Loucy (cell line): ENCODE measurements at regions not wholly inside any gene's neighbourhood (a gene's known extent, or its start where the extent isn't known, plus 50 kb on each side); places are given as distances from the start of the nearest gene placed in this dataset.

Experiments
- EZH2phosphoT487 ChIP-seq: fragments of 200-600 bp; IDR thresholded peaks from 2 replicates; pipeline ENCODE4 v1.6.1; 2018; ENCODE audit warnings: antibody characterized with exemption, mild to moderate bottlenecking, moderate library complexity, borderline replicate concordance
- TF ChIP-seq, protein P1 (sequence below): fragments of 200-600 bp; sonication (generic); conservative IDR thresholded peaks from 2 replicates; pipeline ENCODE4 v1.5.1; 2014; ENCODE audit warnings: mild to moderate bottlenecking, antibody characterized with exemption, low read length

DNA sequence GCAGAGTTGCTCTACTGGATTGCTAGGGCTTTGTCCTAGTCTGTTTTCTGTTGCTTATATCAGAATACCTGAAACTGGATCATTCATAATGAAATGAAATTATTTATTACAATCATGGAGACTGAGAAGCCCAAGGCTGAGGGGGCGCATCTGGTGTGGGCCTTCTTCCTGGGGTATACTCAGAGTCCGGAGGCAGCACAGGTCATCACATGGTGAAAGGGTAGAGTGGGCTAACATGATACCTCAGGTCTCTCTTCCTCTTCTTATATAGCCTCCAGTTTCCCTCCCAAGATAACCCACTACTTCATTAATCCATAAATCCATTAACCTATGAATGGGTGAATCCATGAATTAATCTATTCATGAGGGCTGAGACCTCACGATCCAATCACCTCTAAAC, 667.6 kb upstream of the NCAM2 start:
- TF ChIP-seq, protein P1, sequence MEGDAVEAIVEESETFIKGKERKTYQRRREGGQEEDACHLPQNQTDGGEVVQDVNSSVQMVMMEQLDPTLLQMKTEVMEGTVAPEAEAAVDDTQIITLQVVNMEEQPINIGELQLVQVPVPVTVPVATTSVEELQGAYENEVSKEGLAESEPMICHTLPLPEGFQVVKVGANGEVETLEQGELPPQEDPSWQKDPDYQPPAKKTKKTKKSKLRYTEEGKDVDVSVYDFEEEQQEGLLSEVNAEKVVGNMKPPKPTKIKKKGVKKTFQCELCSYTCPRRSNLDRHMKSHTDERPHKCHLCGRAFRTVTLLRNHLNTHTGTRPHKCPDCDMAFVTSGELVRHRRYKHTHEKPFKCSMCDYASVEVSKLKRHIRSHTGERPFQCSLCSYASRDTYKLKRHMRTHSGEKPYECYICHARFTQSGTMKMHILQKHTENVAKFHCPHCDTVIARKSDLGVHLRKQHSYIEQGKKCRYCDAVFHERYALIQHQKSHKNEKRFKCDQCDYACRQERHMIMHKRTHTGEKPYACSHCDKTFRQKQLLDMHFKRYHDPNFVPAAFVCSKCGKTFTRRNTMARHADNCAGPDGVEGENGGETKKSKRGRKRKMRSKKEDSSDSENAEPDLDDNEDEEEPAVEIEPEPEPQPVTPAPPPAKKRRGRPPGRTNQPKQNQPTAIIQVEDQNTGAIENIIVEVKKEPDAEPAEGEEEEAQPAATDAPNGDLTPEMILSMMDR, result no peak
- TF ChIP-seq EZH2phosphoT487, result no peak
